Transverse colon (tissue), 4 donors: ENCODE measurements at regions not wholly inside any gene's neighbourhood (a gene's known extent, or its start where the extent isn't known, plus 50 kb on each side); places are given as distances from the start of the nearest gene placed in this dataset.

Source experiments
- DNase-seq: peaks from one replicate; pipeline ENCODE4 v3.0.0-alpha.2; 2019
- H3K27ac ChIP-seq, 4 donors: fragments of 200-600 bp; sonication (generic); 2 replicates each; pipeline ENCODE4 v1.5.1; 2016 to 2018; ENCODE audit warnings: inconsistent platforms in 4 of 4
- H3K27me3 ChIP-seq: fragments of 200-600 bp; sonication (generic); 2 replicates; pipeline ENCODE4 v1.5.1; 2017; ENCODE audit warnings: inconsistent platforms
- H3K36me3 ChIP-seq, 4 donors: fragments of 200-600 bp; sonication (generic); 2 replicates each; pipeline ENCODE4 v1.5.1; 2017 to 2019; ENCODE audit warnings: inconsistent platforms in 4 of 4
- H3K4me1 ChIP-seq, 4 donors: fragments of 200-600 bp; sonication (generic); 2 replicates each; pipeline ENCODE4 v1.5.1; 2017 to 2020; ENCODE audit warnings: inconsistent platforms in 4 of 4
- H3K4me3 ChIP-seq, 4 donors: fragments of 200-600 bp; sonication (generic); 1 replicate in 1 of 4; 2 replicates in 3 of 4; pipeline versions ENCODE4 v1.5.1 to v1.6.1; 2017 to 2019; ENCODE audit warnings: inconsistent platforms in 4 of 4
- H3K9me3 ChIP-seq, 2 donors: fragments of 200-600 bp; sonication (generic); 2 replicates each; pipeline ENCODE4 v1.5.1; 2017 to 2019; ENCODE audit warnings: inconsistent platforms in 2 of 2
- EP300 ChIP-seq: sonication (generic); formaldehyde crosslinking; IDR thresholded peaks from one replicate; pipeline ENCODE4 v1.6.1; 2017; ENCODE audit warnings: antibody characterized with exemption, low read depth
- POLR2A ChIP-seq: fragments of 450-650 bp; IDR thresholded peaks from one replicate; pipeline ENCODE4 v1.6.1; 2016; ENCODE audit warnings: antibody characterized with exemption, mild to moderate bottlenecking, moderate library complexity
- POLR2AphosphoS5 ChIP-seq, 3 donors: sonication (generic); formaldehyde crosslinking; IDR thresholded peaks; one replicate each; pipeline ENCODE4 v1.6.1; 2016; ENCODE audit warnings: antibody characterized with exemption in 3 of 3
- WGBS, 2 donors: methylation state at CpG; one replicate each; pipeline ENCODE4 v1.1.5; 2018; ENCODE audit warnings: low coverage in 1 of 2; 5-methylcytosine and 5-hydroxymethylcytosine counted together
- in situ Hi-C, 4 donors: fragments of 200-750 bp; cut with MboI; loops; one replicate each; pipeline versions ENCODE4 v1.15.0 to v1.15.1; 2017; ENCODE audit warnings: low sequenced_read_pairs in 3 of 4, low pct_ligation_motif_present in 1 of 4, low pct_unique_long_range_greater_than_20kb in 1 of 4
- intact Hi-C: fragments of 100-400 bp; cut with DNase I; formaldehyde crosslinking; loops from one replicate; pipeline ENCODE4 v1.15.1; 2023; ENCODE audit warnings: low total_unique reads
- TF ChIP-seq, protein P1 (sequence below), 5 experiments: fragments of 200-600 bp in 3 of 5; fragments of 450-650 bp in 2 of 5; sonication (generic) in 3 of 5; IDR thresholded peaks; 1 replicate in 2 of 5; 2 replicates in 3 of 5; pipeline ENCODE4 v1.5.1; 2016 to 2017; ENCODE audit warnings: antibody characterized with exemption in 5 of 5, inconsistent platforms in 3 of 5, mild to moderate bottlenecking in 2 of 5, moderate library complexity in 1 of 5

DNA sequence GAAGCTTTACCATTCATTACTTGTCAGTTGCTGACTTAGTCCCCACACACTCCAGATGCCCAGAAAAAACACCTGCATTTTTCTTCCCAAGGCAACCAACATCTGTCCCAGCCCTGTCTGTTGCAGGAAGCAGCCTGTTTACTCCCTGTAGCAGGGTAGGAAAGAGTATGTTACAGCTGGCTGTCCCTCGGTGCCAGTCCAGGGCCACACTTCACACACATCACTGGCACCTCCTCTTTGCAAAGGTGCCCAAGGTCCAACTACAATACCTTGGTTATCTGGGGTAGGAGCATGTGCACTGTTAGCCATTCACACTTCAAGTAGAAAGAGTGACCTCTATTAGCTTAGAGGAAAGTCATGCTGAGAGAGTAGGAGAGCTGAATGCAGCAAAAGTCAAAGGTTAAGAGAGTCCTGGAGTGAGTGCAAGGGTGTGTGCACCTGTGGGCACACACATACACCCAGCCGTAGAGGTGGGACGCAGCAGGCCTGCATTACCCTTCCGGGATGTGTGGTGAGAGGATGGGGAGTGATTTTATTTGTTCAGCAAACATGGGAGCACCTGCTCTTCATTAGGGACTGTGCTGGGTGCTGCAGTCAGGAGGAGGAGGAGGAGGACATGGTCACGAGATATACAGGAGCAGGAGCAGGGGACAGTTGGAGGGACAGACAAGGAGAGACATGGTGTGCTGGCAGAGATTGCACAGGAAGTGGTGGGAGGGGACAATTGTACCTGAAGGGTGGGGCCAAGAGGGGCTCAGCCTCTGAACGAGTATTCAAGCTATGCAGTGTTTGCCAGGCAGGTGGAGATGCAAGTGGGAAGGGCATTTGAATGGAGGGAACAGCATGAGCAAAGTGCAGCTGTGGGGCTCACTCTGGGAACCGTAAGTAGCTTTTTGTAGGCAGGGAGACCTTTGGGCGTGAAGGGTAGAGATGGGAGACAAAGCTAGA is 69.8 kb downstream of the TSN start:
- no peak overlapping the region for H3K4me3 ChIP-seq
- intact Hi-C loops (no loop called here), in situ Hi-C loops (no loop called here)
- peaks cover 0 to 5% of the 10 kb centered on the region in 2 donors for H3K9me3 ChIP-seq
- 30 to 53% methylated on average over 2 to 8 of the region's 8 CpGs for WGBS, 2 donors
- H3K36me3 ChIP-seq: no peaks in the 10 kb centered on the region
- H3K27me3 ChIP-seq: no peaks in the 10 kb centered on the region
- TF ChIP-seq POLR2AphosphoS5 (IDR thresholded peaks at IDR 0.05) (no peak), EP300 (no peak), POLR2A (no peak)
- TF ChIP-seq, protein P1, sequence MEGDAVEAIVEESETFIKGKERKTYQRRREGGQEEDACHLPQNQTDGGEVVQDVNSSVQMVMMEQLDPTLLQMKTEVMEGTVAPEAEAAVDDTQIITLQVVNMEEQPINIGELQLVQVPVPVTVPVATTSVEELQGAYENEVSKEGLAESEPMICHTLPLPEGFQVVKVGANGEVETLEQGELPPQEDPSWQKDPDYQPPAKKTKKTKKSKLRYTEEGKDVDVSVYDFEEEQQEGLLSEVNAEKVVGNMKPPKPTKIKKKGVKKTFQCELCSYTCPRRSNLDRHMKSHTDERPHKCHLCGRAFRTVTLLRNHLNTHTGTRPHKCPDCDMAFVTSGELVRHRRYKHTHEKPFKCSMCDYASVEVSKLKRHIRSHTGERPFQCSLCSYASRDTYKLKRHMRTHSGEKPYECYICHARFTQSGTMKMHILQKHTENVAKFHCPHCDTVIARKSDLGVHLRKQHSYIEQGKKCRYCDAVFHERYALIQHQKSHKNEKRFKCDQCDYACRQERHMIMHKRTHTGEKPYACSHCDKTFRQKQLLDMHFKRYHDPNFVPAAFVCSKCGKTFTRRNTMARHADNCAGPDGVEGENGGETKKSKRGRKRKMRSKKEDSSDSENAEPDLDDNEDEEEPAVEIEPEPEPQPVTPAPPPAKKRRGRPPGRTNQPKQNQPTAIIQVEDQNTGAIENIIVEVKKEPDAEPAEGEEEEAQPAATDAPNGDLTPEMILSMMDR (IDR thresholded peaks at IDR 0.05): no peak
- peak overlapping the region in 2 of 4 donors; percentile 30 to 58 for H3K27ac ChIP-seq
- peak; percentile 39 for DNase-seq
- peaks cover 0 to 7% (median 2%) of the 10 kb centered on the region in 4 donors for H3K4me1 ChIP-seq

DNA sequence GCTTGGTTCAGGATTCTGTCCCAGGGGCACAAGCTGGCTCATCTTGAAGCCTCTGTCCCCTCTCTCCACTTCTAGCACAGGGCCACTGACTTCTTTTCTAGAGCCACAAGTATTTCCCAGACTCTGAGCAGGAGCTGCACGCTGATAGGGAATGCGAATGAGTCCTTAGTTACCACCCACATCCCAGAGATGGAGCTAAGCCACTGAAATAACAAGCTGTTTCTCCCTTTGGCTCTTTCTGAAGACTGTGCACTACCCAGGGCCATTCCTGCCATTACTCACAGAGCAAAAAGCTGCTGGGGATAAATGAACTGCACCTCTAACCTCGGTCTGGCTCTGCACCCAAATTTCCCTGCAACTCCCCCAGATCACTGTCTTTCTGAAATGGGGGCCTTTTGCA is 70.6 kb downstream of the TSN start:
- DNase-seq: no peak
- Histone ChIP-seq H3K9me3 (peaks cover 0 to 5% of the 10 kb centered on the region in 2 donors), H3K4me1 (peaks cover 0 to 7% (median 2%) of the 10 kb centered on the region in 4 donors), H3K4me3 (no peak overlapping the region), H3K27me3 (no peaks in the 10 kb centered on the region), H3K36me3 (no peaks in the 10 kb centered on the region), H3K27ac (peak overlapping the region in 1 of 4 donors; percentile 15)
- intact Hi-C loops (no loop called here), in situ Hi-C loops (no loop called here)
- 74% methylated on average over 3 of the region's 3 CpGs; no CpG with 5 or more reads in 1 of the 2 donors for WGBS, 2 donors
- TF ChIP-seq POLR2A: no peak
- TF ChIP-seq, protein P1 (IDR thresholded peaks at IDR 0.05): no peak

DNA sequence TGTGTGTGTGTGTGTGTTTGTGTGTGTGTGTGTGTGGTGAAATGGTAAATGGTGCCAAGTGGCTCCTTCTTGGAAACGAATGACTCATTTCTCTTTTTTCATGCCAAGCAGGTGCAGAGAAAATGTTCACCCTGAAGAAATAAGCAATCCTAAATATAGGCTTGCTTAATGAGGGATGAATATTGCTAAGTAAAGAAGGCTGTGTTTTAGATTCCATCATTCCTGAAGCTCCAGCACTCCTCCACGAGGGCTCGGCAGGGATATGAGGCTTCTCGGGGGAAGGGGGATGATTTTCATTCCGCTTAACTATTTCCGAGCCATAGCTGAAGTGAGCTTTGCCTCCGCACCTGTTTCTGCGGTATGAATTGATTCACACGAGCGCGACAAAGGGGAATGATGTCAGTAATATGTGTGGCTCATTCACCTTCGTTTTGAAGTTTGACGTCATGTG is 72.9 kb downstream of the TSN start:
- no peak overlapping the region for H3K4me3 ChIP-seq
- TF ChIP-seq, protein P1 (IDR thresholded peaks at IDR 0.05): no peak
- TF ChIP-seq EP300 (no peak), POLR2AphosphoS5 (IDR thresholded peaks at IDR 0.05) (no peak), POLR2A (no peak)
- peaks cover 0 to 7% (median 2%) of the 10 kb centered on the region in 4 donors for H3K4me1 ChIP-seq
- in situ Hi-C loops (no loop called here), intact Hi-C loops (no loop called here)
- WGBS, 2 donors: 40 to 69% methylated on average over 2 to 13 of the region's 13 CpGs
- no peak for DNase-seq
- no peak overlapping the region for H3K27ac ChIP-seq
- H3K9me3 ChIP-seq: no peaks in the 10 kb centered on the region
- no peaks in the 10 kb centered on the region for H3K36me3 ChIP-seq
- no peaks in the 10 kb centered on the region for H3K27me3 ChIP-seq

DNA sequence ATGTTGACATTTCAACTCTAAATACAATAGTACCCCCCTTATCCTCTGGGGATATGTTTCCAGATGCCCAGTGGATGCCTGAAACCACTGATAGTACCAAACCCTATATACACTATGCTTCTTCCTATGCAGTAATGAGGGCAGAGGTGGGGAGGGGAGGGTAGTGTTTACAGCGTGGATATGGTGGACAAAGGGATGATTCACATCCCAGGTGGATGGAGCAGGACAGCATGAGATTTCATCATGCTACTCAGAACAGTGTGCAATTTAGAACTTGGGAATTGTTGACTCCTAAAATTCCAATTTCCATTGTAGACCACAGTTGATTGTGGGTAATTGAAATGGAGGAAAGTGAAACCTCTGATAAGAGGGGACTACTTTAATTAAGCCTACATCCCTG is 75.4 kb downstream of the TSN start:
- 87 to 88% methylated on average over 1 of the region's 1 CpG for WGBS, 2 donors
- no peak overlapping the region for H3K27ac ChIP-seq
- no peaks in the 10 kb centered on the region for H3K9me3 ChIP-seq
- intact Hi-C loops: no loop called here
- TF ChIP-seq POLR2AphosphoS5 (IDR thresholded peaks at IDR 0.05): no peak
- no peak for TF ChIP-seq EP300
- TF ChIP-seq, protein P1 (IDR thresholded peaks at IDR 0.05): no peak
- TF ChIP-seq POLR2A: no peak
- DNase-seq: no peak
- no peaks in the 10 kb centered on the region for H3K36me3 ChIP-seq
- H3K4me1 ChIP-seq: no peaks in the 10 kb centered on the region
- H3K27me3 ChIP-seq: no peaks in the 10 kb centered on the region
- H3K4me3 ChIP-seq: no peak overlapping the region
- in situ Hi-C loops: no loop called here
